Upper lobe of right lung (tissue), 1 donor: ENCODE measurements at regions not wholly inside any gene's neighbourhood (a gene's known extent, or its start where the extent isn't known, plus 50 kb on each side); places are given as distances from the start of the nearest gene placed in this dataset.

Source experiments
- ATAC-seq: fragments of 200-7000 bp; cut with Tn5 transposase; one replicate; pipeline ENCODE4 v1.9.1; 2020; ENCODE audit warnings: mild to moderate bottlenecking, moderate library complexity
- DNase-seq: peaks from one replicate; pipeline ENCODE4 v3.0.0-alpha.2; 2020
- H3K27ac ChIP-seq: fragments of 200-600 bp; one replicate; pipeline ENCODE4 v1.8.0; 2022
- H3K27me3 ChIP-seq: fragments of 200-600 bp; one replicate; pipeline ENCODE4 v1.8.0; 2022; ENCODE audit warnings: mild to moderate bottlenecking
- H3K36me3 ChIP-seq: fragments of 200-600 bp; one replicate; pipeline ENCODE4 v1.8.0; 2022
- H3K4me1 ChIP-seq: fragments of 200-600 bp; one replicate; pipeline ENCODE4 v1.8.0; 2022
- H3K4me3 ChIP-seq: fragments of 200-600 bp; one replicate; pipeline ENCODE4 v1.8.0; 2022; ENCODE audit warnings: mild to moderate bottlenecking
- H3K9me3 ChIP-seq: fragments of 200-600 bp; one replicate; pipeline ENCODE4 v1.8.0; 2022
- CTCF ChIP-seq: fragments of 200-600 bp; IDR thresholded peaks from one replicate; pipeline ENCODE4 v1.8.0; 2022; ENCODE audit warnings: antibody characterized with exemption
- intact Hi-C: fragments of 100-400 bp; cut with DNase I; formaldehyde crosslinking; loops from one replicate; pipeline ENCODE4 v1.11.0; 2022
- donor health status: DM: no; HTN: yes; CAD: no; lungs with severe emphysema.

GRCh38 chr5:42321785-42322184 is 101.5 kb upstream of the GHR start:
- Histone ChIP-seq H3K9me3 (no peaks in the 10 kb centered on the region), H3K36me3 (no peaks in the 10 kb centered on the region), H3K4me3 (no peak overlapping the region), H3K4me1 (no peaks in the 10 kb centered on the region), H3K27ac (no peak overlapping the region), H3K27me3 (no peaks in the 10 kb centered on the region)
- DNase-seq (no peak), ATAC-seq (no peak)
- intact Hi-C loops: no loop called here
- no peak for TF ChIP-seq CTCF

GRCh38 chr5:42337143-42337542 is 86.1 kb upstream of the GHR start:
- DNase-seq (peak; percentile 36), ATAC-seq (no peak)
- Histone ChIP-seq H3K4me3 (no peak overlapping the region), H3K4me1 (no peaks in the 10 kb centered on the region), H3K9me3 (peaks cover 7% of the 10 kb centered on the region), H3K27ac (no peak overlapping the region), H3K36me3 (no peaks in the 10 kb centered on the region), H3K27me3 (no peaks in the 10 kb centered on the region)
- intact Hi-C loops: no loop called here
- TF ChIP-seq CTCF: no peak

GRCh38 chr5:42337607-42338006 is 85.6 kb upstream of the GHR start:
- no peaks in the 10 kb centered on the region for H3K27me3 ChIP-seq
- no peak overlapping the region for H3K4me3 ChIP-seq
- no peaks in the 10 kb centered on the region for H3K4me1 ChIP-seq
- no peaks in the 10 kb centered on the region for H3K36me3 ChIP-seq
- TF ChIP-seq CTCF: no peak
- H3K27ac ChIP-seq: no peak overlapping the region
- DNase-seq (no peak), ATAC-seq (no peak)
- peaks cover 7% of the 10 kb centered on the region for H3K9me3 ChIP-seq
- intact Hi-C loops: no loop called here

GRCh38 chr5:42338136-42338535 is 85.1 kb upstream of the GHR start:
- intact Hi-C loops: no loop called here
- Histone ChIP-seq H3K36me3 (no peaks in the 10 kb centered on the region), H3K4me1 (no peaks in the 10 kb centered on the region), H3K27me3 (no peaks in the 10 kb centered on the region), H3K4me3 (no peak overlapping the region), H3K27ac (no peak overlapping the region), H3K9me3 (peaks cover 7% of the 10 kb centered on the region)
- no peak for TF ChIP-seq CTCF
- ATAC-seq (no peak), DNase-seq (no peak)

DNA sequence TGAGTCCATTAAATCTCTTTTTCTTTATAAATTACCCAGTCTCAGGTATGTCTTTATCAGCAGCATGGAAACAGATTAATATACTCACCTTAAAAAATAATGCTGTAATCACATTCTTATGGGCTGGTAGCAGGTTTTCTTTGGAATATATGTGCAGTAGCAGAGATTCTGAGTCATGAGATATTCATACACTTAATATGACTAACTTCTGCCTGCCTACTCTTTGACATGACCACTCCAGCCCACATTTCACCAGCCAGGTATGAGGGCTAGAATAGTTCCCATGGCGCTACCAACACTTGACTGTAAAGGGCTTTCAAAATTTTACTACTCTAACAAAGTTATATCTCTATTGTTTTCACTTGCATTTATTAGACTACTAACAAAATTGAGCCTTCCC is 74.1 kb upstream of the GHR start:
- intact Hi-C loops: no loop called here
- H3K4me1 ChIP-seq: no peaks in the 10 kb centered on the region
- ATAC-seq (no peak), DNase-seq (no peak)
- H3K27ac ChIP-seq: no peak overlapping the region
- no peaks in the 10 kb centered on the region for H3K9me3 ChIP-seq
- H3K4me3 ChIP-seq: no peak overlapping the region
- no peaks in the 10 kb centered on the region for H3K27me3 ChIP-seq
- TF ChIP-seq CTCF: no peak
- H3K36me3 ChIP-seq: no peaks in the 10 kb centered on the region

DNA sequence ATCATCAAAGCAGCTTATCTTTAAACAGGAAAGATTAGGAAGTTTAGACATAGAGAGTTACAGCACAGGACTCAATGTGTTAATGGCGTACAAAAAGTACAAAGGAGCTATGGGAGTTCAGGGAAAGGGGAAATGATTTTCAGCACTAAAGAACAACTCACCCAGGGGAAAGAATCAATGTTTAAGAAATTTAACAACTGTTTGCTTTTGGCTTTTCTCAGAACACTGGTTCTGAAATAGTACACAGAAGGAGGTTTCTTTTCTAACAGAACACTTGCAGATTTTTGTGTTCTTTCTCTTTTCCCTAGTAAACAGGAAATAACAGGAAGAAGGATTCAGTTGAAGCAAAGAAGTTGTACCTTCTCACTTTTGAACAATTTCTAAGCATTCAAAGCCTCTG is 71.3 kb upstream of the GHR start:
- ATAC-seq (no peak), DNase-seq (no peak)
- H3K4me3 ChIP-seq: no peak overlapping the region
- no peak overlapping the region for H3K27ac ChIP-seq
- H3K9me3 ChIP-seq: no peaks in the 10 kb centered on the region
- intact Hi-C loops: no loop called here
- TF ChIP-seq CTCF: no peak
- no peaks in the 10 kb centered on the region for H3K36me3 ChIP-seq
- no peaks in the 10 kb centered on the region for H3K4me1 ChIP-seq
- no peaks in the 10 kb centered on the region for H3K27me3 ChIP-seq
